ENCODE measurements at regions not wholly inside any gene's neighbourhood (a gene's known extent, or its start where the extent isn't known, plus 50 kb on each side); places are given as distances from the start of the nearest gene placed in this dataset.

DNA sequence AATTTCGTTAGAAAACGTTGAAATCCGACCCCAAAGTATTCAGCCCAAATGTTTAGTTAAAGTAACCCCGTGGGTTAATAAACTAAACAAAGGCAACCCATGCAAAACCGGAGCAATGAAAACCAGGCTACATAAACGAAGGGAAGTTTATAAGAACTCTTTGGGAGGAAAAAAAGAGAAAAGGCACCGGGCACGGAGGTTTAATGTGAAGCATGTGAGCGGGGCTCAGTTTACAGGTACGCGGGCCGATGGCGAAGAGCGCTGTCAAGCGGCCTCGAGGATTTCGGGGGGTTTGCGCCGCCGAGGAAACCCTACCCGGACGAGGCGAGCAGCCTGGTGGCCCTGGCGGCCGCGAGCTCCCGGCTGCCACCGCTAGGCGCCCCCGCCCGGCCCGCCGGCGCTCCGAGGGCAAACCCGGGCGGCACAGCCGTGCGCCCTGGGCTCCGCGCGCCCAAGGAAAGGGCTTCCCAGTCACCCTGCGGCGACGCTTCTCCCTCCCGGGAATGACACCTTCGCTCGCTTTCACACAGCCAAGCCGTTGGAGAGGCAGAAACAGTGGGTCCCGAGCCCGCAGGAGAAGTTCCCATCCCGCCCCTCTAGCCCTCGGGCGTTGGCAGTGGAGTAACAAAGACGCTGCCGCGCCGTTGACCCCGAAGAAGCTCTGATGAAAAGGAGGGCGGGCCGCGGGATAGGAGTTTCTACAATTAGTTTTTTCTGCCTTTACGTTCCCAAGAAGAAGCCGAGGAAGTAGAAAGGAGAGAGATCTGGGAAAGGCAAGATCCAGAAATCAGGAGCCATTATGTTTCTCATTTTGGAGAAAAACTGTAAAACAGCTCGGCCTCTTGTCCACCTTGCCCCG lies 126.0 kb downstream of the TMEM174 start:
- H3F3A ChIP-seq (ENCODE audit: insufficient read depth, low read length) = no peaks in the 10 kb centered on the region
- H3K4me2 ChIP-seq (ENCODE audit: low read depth, low read length) = peak overlapping the region; percentile 20; the same call in 1 of the 2 replicates
- H3K4me3 ChIP-seq (ENCODE audit: low read length) = no peak overlapping the region
- H3K27me3 ChIP-seq (replicated peaks; ENCODE audit: insufficient read depth, low read length) = peaks cover 36% of the 10 kb centered on the region
- no peak overlapping the region for H2AFZ ChIP-seq (ENCODE audit: low read length)
- H3K79me2 ChIP-seq (ENCODE audit: low read length) = no peaks in the 10 kb centered on the region
- TF ChIP-seq EZH2phosphoT487 (IDR thresholded peaks at IDR 0.05; ENCODE audit: low read length) (no peak), EZH2 (optimal IDR thresholded peaks at IDR 0.05; ENCODE audit: low read depth, low read length) (no peak)
- TF ChIP-seq, protein P1, sequence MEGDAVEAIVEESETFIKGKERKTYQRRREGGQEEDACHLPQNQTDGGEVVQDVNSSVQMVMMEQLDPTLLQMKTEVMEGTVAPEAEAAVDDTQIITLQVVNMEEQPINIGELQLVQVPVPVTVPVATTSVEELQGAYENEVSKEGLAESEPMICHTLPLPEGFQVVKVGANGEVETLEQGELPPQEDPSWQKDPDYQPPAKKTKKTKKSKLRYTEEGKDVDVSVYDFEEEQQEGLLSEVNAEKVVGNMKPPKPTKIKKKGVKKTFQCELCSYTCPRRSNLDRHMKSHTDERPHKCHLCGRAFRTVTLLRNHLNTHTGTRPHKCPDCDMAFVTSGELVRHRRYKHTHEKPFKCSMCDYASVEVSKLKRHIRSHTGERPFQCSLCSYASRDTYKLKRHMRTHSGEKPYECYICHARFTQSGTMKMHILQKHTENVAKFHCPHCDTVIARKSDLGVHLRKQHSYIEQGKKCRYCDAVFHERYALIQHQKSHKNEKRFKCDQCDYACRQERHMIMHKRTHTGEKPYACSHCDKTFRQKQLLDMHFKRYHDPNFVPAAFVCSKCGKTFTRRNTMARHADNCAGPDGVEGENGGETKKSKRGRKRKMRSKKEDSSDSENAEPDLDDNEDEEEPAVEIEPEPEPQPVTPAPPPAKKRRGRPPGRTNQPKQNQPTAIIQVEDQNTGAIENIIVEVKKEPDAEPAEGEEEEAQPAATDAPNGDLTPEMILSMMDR (IDR thresholded peaks at IDR 0.05; ENCODE audit: low read length) = no peak
- H3K9me3 ChIP-seq (replicated peaks; ENCODE audit: insufficient read depth, low read length) = no peaks in the 10 kb centered on the region
- DNase-seq = no peak
- no peaks in the 10 kb centered on the region for H3K36me3 ChIP-seq (replicated peaks; ENCODE audit: insufficient read depth, low read length)
- H3K4me1 ChIP-seq (ENCODE audit: low read length) = no peaks in the 10 kb centered on the region
- H4K20me1 ChIP-seq (ENCODE audit: insufficient read depth, low read length) = no peaks in the 10 kb centered on the region
- H3K27ac ChIP-seq (ENCODE audit: low read length) = no peak overlapping the region
- no peaks in the 10 kb centered on the region for H3K9me2 ChIP-seq (replicated peaks; ENCODE audit: insufficient read depth, low read length)
- H3K9ac ChIP-seq (ENCODE audit: low read length) = no peak overlapping the region

DNA sequence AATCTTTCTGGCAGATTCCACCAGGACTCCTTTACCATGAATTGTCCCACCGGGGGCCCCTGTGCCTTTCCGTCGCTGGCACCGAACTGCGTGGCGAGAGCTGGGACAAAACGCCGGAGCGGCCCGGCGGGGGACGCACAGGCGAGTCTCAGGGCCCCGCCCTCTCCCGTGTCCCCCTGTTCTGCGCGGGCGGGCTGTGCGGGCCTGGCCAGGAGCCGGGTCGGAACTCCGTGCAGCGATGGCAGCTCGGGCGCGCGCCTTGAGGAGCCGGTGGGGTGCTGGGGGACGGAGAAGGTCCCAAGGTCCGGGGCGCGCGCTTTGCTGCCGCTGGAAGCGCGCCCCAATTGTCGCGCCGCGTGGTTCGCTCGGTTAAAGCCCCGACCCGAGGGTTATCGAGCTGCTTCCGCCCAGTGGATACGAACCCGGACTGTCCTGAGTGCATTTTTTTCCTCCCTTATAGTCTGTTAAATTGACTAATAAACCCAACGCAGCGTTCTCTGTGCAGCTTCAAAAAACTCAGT lies 125.3 kb downstream of the TMEM174 start:
- Histone ChIP-seq H3K27ac (ENCODE audit: low read length) (no peak overlapping the region), H2AFZ (ENCODE audit: low read length) (no peak overlapping the region), H3K4me2 (ENCODE audit: low read depth, low read length) (peak overlapping the region; percentile 20; the same call in 1 of the 2 replicates), H3K36me3 (replicated peaks; ENCODE audit: insufficient read depth, low read length) (no peaks in the 10 kb centered on the region), H3K4me3 (ENCODE audit: low read length) (no peak overlapping the region), H4K20me1 (ENCODE audit: insufficient read depth, low read length) (no peaks in the 10 kb centered on the region), H3K9me3 (replicated peaks; ENCODE audit: insufficient read depth, low read length) (no peaks in the 10 kb centered on the region), H3K9me2 (replicated peaks; ENCODE audit: insufficient read depth, low read length) (no peaks in the 10 kb centered on the region), H3K27me3 (replicated peaks; ENCODE audit: insufficient read depth, low read length) (peaks cover 36% of the 10 kb centered on the region), H3K4me1 (ENCODE audit: low read length) (no peaks in the 10 kb centered on the region), H3K79me2 (ENCODE audit: low read length) (no peaks in the 10 kb centered on the region), H3F3A (ENCODE audit: insufficient read depth, low read length) (no peaks in the 10 kb centered on the region), H3K9ac (ENCODE audit: low read length) (no peak overlapping the region)
- DNase-seq = no peak
- TF ChIP-seq EZH2phosphoT487 (IDR thresholded peaks at IDR 0.05; ENCODE audit: low read length) = no peak
- TF ChIP-seq, protein P1 (IDR thresholded peaks at IDR 0.05; ENCODE audit: low read length) = no peak
- no peak for TF ChIP-seq EZH2 (optimal IDR thresholded peaks at IDR 0.05; ENCODE audit: low read depth, low read length)

DNA sequence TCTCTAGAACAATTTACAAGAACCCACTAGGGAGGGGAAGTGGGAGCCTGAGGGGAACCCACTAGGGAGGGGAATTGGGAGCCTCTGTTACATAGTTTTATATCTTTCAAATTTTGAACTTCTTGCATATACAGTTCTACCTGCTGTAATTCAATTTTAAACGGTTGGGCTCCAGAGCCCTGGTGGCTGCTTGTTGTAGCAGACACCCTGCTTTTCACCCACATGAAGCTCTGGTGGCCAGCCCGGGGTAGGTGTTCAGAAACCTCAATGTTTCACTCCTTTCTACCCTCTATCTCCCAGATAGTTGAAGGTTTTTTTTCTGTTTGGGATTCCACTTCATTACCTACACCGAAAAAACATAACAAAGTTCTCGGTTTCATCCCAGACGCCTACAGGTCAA lies 124.4 kb downstream of the TMEM174 start:
- no peak overlapping the region for H3K27ac ChIP-seq (ENCODE audit: low read length)
- no peaks in the 10 kb centered on the region for H3K9me2 ChIP-seq (replicated peaks; ENCODE audit: insufficient read depth, low read length)
- H3K4me1 ChIP-seq (ENCODE audit: low read length) = no peaks in the 10 kb centered on the region
- H4K20me1 ChIP-seq (ENCODE audit: insufficient read depth, low read length) = no peaks in the 10 kb centered on the region
- H3K4me2 ChIP-seq (ENCODE audit: low read depth, low read length) = no peak overlapping the region
- H3K4me3 ChIP-seq (ENCODE audit: low read length) = no peak overlapping the region
- no peak for DNase-seq
- H3K27me3 ChIP-seq (replicated peaks; ENCODE audit: insufficient read depth, low read length) = peaks cover 36% of the 10 kb centered on the region
- no peaks in the 10 kb centered on the region for H3K36me3 ChIP-seq (replicated peaks; ENCODE audit: insufficient read depth, low read length)
- H3K9me3 ChIP-seq (replicated peaks; ENCODE audit: insufficient read depth, low read length) = no peaks in the 10 kb centered on the region
- no peak overlapping the region for H3K9ac ChIP-seq (ENCODE audit: low read length)
- TF ChIP-seq EZH2phosphoT487 (IDR thresholded peaks at IDR 0.05; ENCODE audit: low read length) (no peak), EZH2 (optimal IDR thresholded peaks at IDR 0.05; ENCODE audit: low read depth, low read length) (no peak)
- TF ChIP-seq, protein P1 (IDR thresholded peaks at IDR 0.05; ENCODE audit: low read length) = no peak
- no peaks in the 10 kb centered on the region for H3K79me2 ChIP-seq (ENCODE audit: low read length)
- H2AFZ ChIP-seq (ENCODE audit: low read length) = no peak overlapping the region
- H3F3A ChIP-seq (ENCODE audit: insufficient read depth, low read length) = no peaks in the 10 kb centered on the region

Measured in MM.1S (cell line).